ENCODE measurements at regions not wholly inside any gene's neighbourhood (a gene's known extent, or its start where the extent isn't known, plus 50 kb on each side); places are given as distances from the start of the nearest gene placed in this dataset.

GRCh38 chr17:5913032-5913531 is 157.1 kb upstream of the WSCD1 start:
- no peaks in the 10 kb centered on the region for H3K36me3 ChIP-seq (ENCODE audit: insufficient read depth, low read length)

GRCh38 chr17:5913641-5914040 is 156.5 kb upstream of the WSCD1 start:
- Histone ChIP-seq H3K36me3 (ENCODE audit: insufficient read depth, low read length) (no peaks in the 10 kb centered on the region), H3K27me3 (ENCODE audit: insufficient read depth, low read length) (no peaks in the 10 kb centered on the region), H3K4me2 (ENCODE audit: low read length) (no peak overlapping the region), H3K4me3 (ENCODE audit: insufficient read depth, low read depth, low read length) (no peak overlapping the region), H2AFZ (ENCODE audit: low read depth, low read length) (no peak overlapping the region), H3K9me3 (ENCODE audit: insufficient read depth, low read depth, low read length) (no peaks in the 10 kb centered on the region), H4K20me1 (ENCODE audit: insufficient read depth, low read length) (no peaks in the 10 kb centered on the region), H3K9ac (ENCODE audit: low read length) (no peak overlapping the region), H3K79me2 (ENCODE audit: insufficient read depth, low read length) (no peaks in the 10 kb centered on the region), H3K4me1 (ENCODE audit: insufficient read depth, low read length) (no peaks in the 10 kb centered on the region), H3K27ac (ENCODE audit: low read depth, low read length) (no peak overlapping the region)
- FAIRE-seq = no peak
- no peaks in the 10 kb centered on the region for H3K4me1 Mint-ChIP-seq (ENCODE audit: low read depth, unreplicated experiment)
- no peaks in the 10 kb centered on the region for H3K36me3 Mint-ChIP-seq (ENCODE audit: low read depth, unreplicated experiment)
- no peak overlapping the region for H3K4me3 Mint-ChIP-seq (ENCODE audit: unreplicated experiment)
- peaks cover 2% of the 10 kb centered on the region for H3K9me3 Mint-ChIP-seq (ENCODE audit: unreplicated experiment)
- H3K27me3 Mint-ChIP-seq (ENCODE audit: low read depth, unreplicated experiment) = peaks cover 16% of the 10 kb centered on the region
- no peak for DNase-seq (ENCODE audit: low read depth)
- TF ChIP-seq EZH2 (IDR thresholded peaks at IDR 0.05; ENCODE audit: insufficient read depth, low read length) (no peak), CTCF (IDR thresholded peaks at IDR 0.05; ENCODE audit: insufficient read depth, low read depth, low read length) (no peak)
- no peak overlapping the region for H3K27ac Mint-ChIP-seq (ENCODE audit: unreplicated experiment)

More at GRCh38 chr17:5913032-5913531, 157.1 kb upstream of the WSCD1 start:
- H3K79me2 ChIP-seq (ENCODE audit: insufficient read depth, low read length) = no peaks in the 10 kb centered on the region
- no peak overlapping the region for H3K27ac Mint-ChIP-seq (ENCODE audit: unreplicated experiment)
- H3K27me3 ChIP-seq (ENCODE audit: insufficient read depth, low read length) = no peaks in the 10 kb centered on the region
- H2AFZ ChIP-seq (ENCODE audit: low read depth, low read length) = no peak overlapping the region
- no peak overlapping the region for H3K4me3 ChIP-seq (ENCODE audit: insufficient read depth, low read depth, low read length)
- DNase-seq (ENCODE audit: low read depth) = no peak
- no peaks in the 10 kb centered on the region for H3K36me3 Mint-ChIP-seq (ENCODE audit: low read depth, unreplicated experiment)
- no peak overlapping the region for H3K27ac ChIP-seq (ENCODE audit: low read depth, low read length)
- no peak overlapping the region for H3K4me3 Mint-ChIP-seq (ENCODE audit: unreplicated experiment)
- no peaks in the 10 kb centered on the region for H3K4me1 Mint-ChIP-seq (ENCODE audit: low read depth, unreplicated experiment)
- FAIRE-seq = no peak
- no peaks in the 10 kb centered on the region for H3K4me1 ChIP-seq (ENCODE audit: insufficient read depth, low read length)
- TF ChIP-seq EZH2 (IDR thresholded peaks at IDR 0.05; ENCODE audit: insufficient read depth, low read length) (no peak), CTCF (IDR thresholded peaks at IDR 0.05; ENCODE audit: insufficient read depth, low read depth, low read length) (no peak)
- H3K9me3 ChIP-seq (ENCODE audit: insufficient read depth, low read depth, low read length) = no peaks in the 10 kb centered on the region
- no peak overlapping the region for H3K4me2 ChIP-seq (ENCODE audit: low read length)
- no peak overlapping the region for H3K9ac ChIP-seq (ENCODE audit: low read length)
- H3K9me3 Mint-ChIP-seq (ENCODE audit: unreplicated experiment) = peaks cover 2% of the 10 kb centered on the region
- no peaks in the 10 kb centered on the region for H4K20me1 ChIP-seq (ENCODE audit: insufficient read depth, low read length)
- H3K27me3 Mint-ChIP-seq (ENCODE audit: low read depth, unreplicated experiment) = peaks cover 14% of the 10 kb centered on the region

GRCh38 chr17:5915337-5915736 is 154.8 kb upstream of the WSCD1 start:
- Histone ChIP-seq H4K20me1 (ENCODE audit: insufficient read depth, low read length) (no peaks in the 10 kb centered on the region), H3K27me3 (ENCODE audit: insufficient read depth, low read length) (no peaks in the 10 kb centered on the region), H3K4me3 (ENCODE audit: insufficient read depth, low read depth, low read length) (no peak overlapping the region), H3K27ac (ENCODE audit: low read depth, low read length) (no peak overlapping the region), H3K79me2 (ENCODE audit: insufficient read depth, low read length) (no peaks in the 10 kb centered on the region), H2AFZ (ENCODE audit: low read depth, low read length) (no peak overlapping the region), H3K36me3 (ENCODE audit: insufficient read depth, low read length) (no peaks in the 10 kb centered on the region), H3K4me1 (ENCODE audit: insufficient read depth, low read length) (no peaks in the 10 kb centered on the region), H3K9me3 (ENCODE audit: insufficient read depth, low read depth, low read length) (no peaks in the 10 kb centered on the region), H3K4me2 (ENCODE audit: low read length) (no peak overlapping the region), H3K9ac (ENCODE audit: low read length) (no peak overlapping the region)
- Mint-ChIP-seq H3K36me3 (ENCODE audit: low read depth, unreplicated experiment) (no peaks in the 10 kb centered on the region), H3K4me1 (ENCODE audit: low read depth, unreplicated experiment) (no peaks in the 10 kb centered on the region), H3K4me3 (ENCODE audit: unreplicated experiment) (no peak overlapping the region), H3K9me3 (ENCODE audit: unreplicated experiment) (peaks cover 2% of the 10 kb centered on the region), H3K27me3 (ENCODE audit: low read depth, unreplicated experiment) (peaks cover 17% of the 10 kb centered on the region), H3K27ac (ENCODE audit: unreplicated experiment) (no peak overlapping the region)
- TF ChIP-seq CTCF (IDR thresholded peaks at IDR 0.05; ENCODE audit: insufficient read depth, low read depth, low read length) = no peak
- TF ChIP-seq EZH2 (IDR thresholded peaks at IDR 0.05; ENCODE audit: insufficient read depth, low read length) = no peak
- FAIRE-seq = no peak
- no peak for DNase-seq (ENCODE audit: low read depth)
